ENCODE measurements at regions not wholly inside any gene's neighbourhood (a gene's known extent, or its start where the extent isn't known, plus 50 kb on each side); places are given as distances from the start of the nearest gene placed in this dataset.

DNA sequence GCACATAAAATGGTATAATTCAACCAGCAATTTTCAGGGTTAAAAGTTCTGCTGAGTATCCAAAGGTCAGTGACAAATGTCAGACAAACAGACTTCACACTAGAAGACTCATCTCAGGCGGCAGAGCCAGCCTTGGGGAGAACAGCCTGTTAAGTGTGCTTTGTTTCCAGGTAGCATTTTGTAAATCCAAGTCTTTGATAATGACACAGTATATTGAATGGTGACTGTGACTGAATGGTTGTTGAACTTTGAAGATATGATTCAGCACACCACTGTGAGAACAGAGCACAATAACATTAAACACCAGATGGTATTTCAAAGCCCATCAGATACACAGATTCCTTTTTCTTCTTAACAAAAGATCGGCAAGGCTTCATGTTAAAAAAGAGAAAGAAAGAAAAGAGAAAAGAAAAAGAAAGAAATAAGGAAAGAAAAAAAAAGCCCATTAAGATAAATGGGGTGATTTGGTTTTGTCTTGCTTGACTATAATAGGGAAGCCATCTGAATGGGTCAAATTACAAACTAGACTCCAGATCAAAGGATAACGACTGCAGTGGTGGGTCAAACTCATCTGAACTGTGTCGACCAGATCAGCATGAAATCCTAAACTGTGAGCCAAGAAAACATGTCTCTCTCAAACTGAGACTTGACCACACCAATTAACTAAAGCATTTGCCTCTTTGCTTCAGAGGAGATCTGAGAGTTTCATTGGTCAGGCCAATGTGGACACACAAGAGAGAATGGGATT is 313.0 kb upstream of the ZNF608 start:
- intact Hi-C loops (cut with micrococcal nuclease): no loop called here

DNA sequence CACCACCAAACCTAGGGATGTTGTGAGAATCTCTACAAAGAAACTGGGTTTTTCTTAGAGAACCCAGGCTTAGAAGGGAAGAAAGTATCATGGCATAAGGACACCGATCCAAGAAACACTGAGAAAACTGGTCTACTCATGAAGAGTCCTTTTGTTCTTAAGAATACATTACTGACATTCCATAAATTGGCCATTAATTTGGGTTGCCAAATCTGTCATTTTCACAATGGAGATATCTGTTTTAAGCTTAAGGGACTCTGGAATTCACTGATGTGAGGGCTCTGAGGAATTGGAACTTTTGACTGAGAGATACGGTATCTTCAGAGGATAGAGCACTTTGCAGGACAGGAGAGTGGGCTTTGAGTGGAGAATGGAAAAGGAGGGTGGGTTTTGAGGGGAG is 315.3 kb upstream of the ZNF608 start:
- Histone ChIP-seq H3K27me3 (ENCODE audit: low read length) (no peaks in the 10 kb centered on the region), H3F3A (ENCODE audit: low read length, unreplicated experiment) (no peaks in the 10 kb centered on the region), H2AFZ (ENCODE audit: low read length) (no peak overlapping the region), H3K9me3 (ENCODE audit: low read length) (no peaks in the 10 kb centered on the region), H3K9me2 (replicated peaks; ENCODE audit: low read length) (no peaks in the 10 kb centered on the region), H3K79me2 (ENCODE audit: low read length) (no peaks in the 10 kb centered on the region), H3K4me1 (ENCODE audit: insufficient read depth, low read length) (peaks cover 8% of the 10 kb centered on the region), H3K9ac (ENCODE audit: low read length) (no peak overlapping the region), H4K20me1 (ENCODE audit: low read length) (no peaks in the 10 kb centered on the region), H3K4me3 (ENCODE audit: low read length) (no peak overlapping the region), H3K27ac (ENCODE audit: low read length) (no peak overlapping the region), H3K36me3 (ENCODE audit: low read depth, low read length) (no peaks in the 10 kb centered on the region), H3K4me2 (ENCODE audit: low read length) (no peak overlapping the region)
- DNase-seq: no peak
- intact Hi-C loops (cut with micrococcal nuclease): no loop called here
- TF ChIP-seq EZH2 (IDR thresholded peaks at IDR 0.05; ENCODE audit: low read length, unreplicated experiment): no peak
- CTCF ChIA-PET: no interaction called here
- POLR2A ChIA-PET (ENCODE audit: unreplicated experiment): no interaction called here
- ATAC-seq: no peak
- BruUV-seq (replicated peaks): no TSS peak

More for the DNA sequence above, 313.0 kb upstream of the ZNF608 start:
- no peak for TF ChIP-seq EZH2phosphoT487 (IDR thresholded peaks at IDR 0.05; ENCODE audit: borderline replicate concordance, low read length)
- no peak for TF ChIP-seq EZH2 (IDR thresholded peaks at IDR 0.05; ENCODE audit: low read length, unreplicated experiment)
- TF ChIP-seq, protein P1, sequence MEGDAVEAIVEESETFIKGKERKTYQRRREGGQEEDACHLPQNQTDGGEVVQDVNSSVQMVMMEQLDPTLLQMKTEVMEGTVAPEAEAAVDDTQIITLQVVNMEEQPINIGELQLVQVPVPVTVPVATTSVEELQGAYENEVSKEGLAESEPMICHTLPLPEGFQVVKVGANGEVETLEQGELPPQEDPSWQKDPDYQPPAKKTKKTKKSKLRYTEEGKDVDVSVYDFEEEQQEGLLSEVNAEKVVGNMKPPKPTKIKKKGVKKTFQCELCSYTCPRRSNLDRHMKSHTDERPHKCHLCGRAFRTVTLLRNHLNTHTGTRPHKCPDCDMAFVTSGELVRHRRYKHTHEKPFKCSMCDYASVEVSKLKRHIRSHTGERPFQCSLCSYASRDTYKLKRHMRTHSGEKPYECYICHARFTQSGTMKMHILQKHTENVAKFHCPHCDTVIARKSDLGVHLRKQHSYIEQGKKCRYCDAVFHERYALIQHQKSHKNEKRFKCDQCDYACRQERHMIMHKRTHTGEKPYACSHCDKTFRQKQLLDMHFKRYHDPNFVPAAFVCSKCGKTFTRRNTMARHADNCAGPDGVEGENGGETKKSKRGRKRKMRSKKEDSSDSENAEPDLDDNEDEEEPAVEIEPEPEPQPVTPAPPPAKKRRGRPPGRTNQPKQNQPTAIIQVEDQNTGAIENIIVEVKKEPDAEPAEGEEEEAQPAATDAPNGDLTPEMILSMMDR (conservative IDR thresholded peaks at IDR 0.05; ENCODE audit: low read depth, low read length): no peak
- Histone ChIP-seq H3K79me2 (ENCODE audit: low read length) (no peaks in the 10 kb centered on the region), H3K9ac (ENCODE audit: low read length) (no peak overlapping the region), H3K4me2 (ENCODE audit: low read length) (no peak overlapping the region), H3K9me3 (ENCODE audit: low read length) (no peaks in the 10 kb centered on the region), H3K36me3 (ENCODE audit: low read depth, low read length) (no peaks in the 10 kb centered on the region), H3K27me3 (ENCODE audit: low read length) (no peaks in the 10 kb centered on the region), H3K27ac (ENCODE audit: low read length) (no peak overlapping the region), H3K4me1 (ENCODE audit: insufficient read depth, low read length) (peaks cover 4% of the 10 kb centered on the region; the same call in 1 of the 2 replicates), H2AFZ (ENCODE audit: low read length) (no peak overlapping the region), H3K4me3 (ENCODE audit: low read length) (no peak overlapping the region), H3K9me2 (replicated peaks; ENCODE audit: low read length) (no peaks in the 10 kb centered on the region), H4K20me1 (ENCODE audit: low read length) (no peaks in the 10 kb centered on the region), H3F3A (ENCODE audit: low read length, unreplicated experiment) (no peaks in the 10 kb centered on the region)
- ChIA-PET CTCF (no interaction called here), POLR2A (ENCODE audit: unreplicated experiment) (no interaction called here)
- BruUV-seq (replicated peaks): no TSS peak
- DNase-seq (no peak), ATAC-seq (no peak)

- Histone ChIP-seq H3K27me3 (ENCODE audit: low read length) (no peaks in the 10 kb centered on the region), H2AFZ (ENCODE audit: low read length) (peak overlapping the region; percentile 17; the same call in 1 of the 2 replicates), H3K4me2 (ENCODE audit: low read length) (no peak overlapping the region), H3K4me1 (ENCODE audit: insufficient read depth, low read length) (peaks cover 8% of the 10 kb centered on the region), H3K9me3 (ENCODE audit: low read length) (no peaks in the 10 kb centered on the region), H3F3A (ENCODE audit: low read length, unreplicated experiment) (no peaks in the 10 kb centered on the region), H4K20me1 (ENCODE audit: low read length) (no peaks in the 10 kb centered on the region), H3K79me2 (ENCODE audit: low read length) (no peaks in the 10 kb centered on the region), H3K27ac (ENCODE audit: low read length) (no peak overlapping the region), H3K4me3 (ENCODE audit: low read length) (no peak overlapping the region), H3K36me3 (ENCODE audit: low read depth, low read length) (no peaks in the 10 kb centered on the region), H3K9ac (ENCODE audit: low read length) (no peak overlapping the region), H3K9me2 (replicated peaks; ENCODE audit: low read length) (no peaks in the 10 kb centered on the region)
- ATAC-seq: peak; percentile 93
- peak; percentile 39 for DNase-seq
- intact Hi-C loops (cut with micrococcal nuclease): no loop called here
- ChIA-PET CTCF (no interaction called here), POLR2A (ENCODE audit: unreplicated experiment) (no interaction called here)
- no TSS peak for BruUV-seq (replicated peaks)
- TF ChIP-seq EZH2 (IDR thresholded peaks at IDR 0.05; ENCODE audit: low read length, unreplicated experiment): no peak
- no peak for TF ChIP-seq EZH2phosphoT487 (IDR thresholded peaks at IDR 0.05; ENCODE audit: borderline replicate concordance, low read length)
- TF ChIP-seq, protein P1 (conservative IDR thresholded peaks at IDR 0.05; ENCODE audit: low read depth, low read length): no peak
Measured at GRCh38 chr5:125064621-125065438, 318.4 kb upstream of the ZNF608 start.
